ENCODE measurements at regions not wholly inside any gene's neighbourhood (a gene's known extent, or its start where the extent isn't known, plus 50 kb on each side); places are given as distances from the start of the nearest gene placed in this dataset.

DNA sequence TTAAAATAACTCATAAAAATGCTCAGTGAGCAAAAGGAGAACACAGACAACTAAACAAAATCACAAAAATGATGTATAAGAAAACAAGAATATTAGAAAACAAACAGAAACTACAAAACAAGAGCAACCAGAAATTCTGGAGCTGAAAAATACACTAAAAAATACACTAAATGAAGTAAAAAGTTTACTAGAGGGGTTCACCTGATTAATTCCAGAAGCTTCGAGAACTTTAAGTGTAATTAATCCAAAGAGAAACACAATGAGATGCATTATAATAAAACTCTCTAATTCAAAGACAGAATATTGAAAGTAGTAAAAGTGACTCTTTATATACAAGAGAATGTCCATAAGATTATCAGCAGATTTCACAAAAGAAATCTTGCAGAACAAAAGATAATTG lies 558.4 kb downstream of the CCER1 start:
- Histone ChIP-seq H3K9ac (ENCODE audit: low read depth, low read length) (no peak overlapping the region), H3K9me3 (replicated peaks; ENCODE audit: low read length) (no peaks in the 10 kb centered on the region), H3K4me2 (ENCODE audit: low read length) (no peak overlapping the region), H3K4me1 (ENCODE audit: control insufficient read depth, insufficient read depth, low read length) (no peaks in the 10 kb centered on the region), H3K4me3 (ENCODE audit: low read length) (no peak overlapping the region), H3K36me3 (ENCODE audit: insufficient read depth, low read length) (no peaks in the 10 kb centered on the region), H3K27me3 (ENCODE audit: control insufficient read depth, insufficient read depth, low read length) (no peaks in the 10 kb centered on the region)

DNA sequence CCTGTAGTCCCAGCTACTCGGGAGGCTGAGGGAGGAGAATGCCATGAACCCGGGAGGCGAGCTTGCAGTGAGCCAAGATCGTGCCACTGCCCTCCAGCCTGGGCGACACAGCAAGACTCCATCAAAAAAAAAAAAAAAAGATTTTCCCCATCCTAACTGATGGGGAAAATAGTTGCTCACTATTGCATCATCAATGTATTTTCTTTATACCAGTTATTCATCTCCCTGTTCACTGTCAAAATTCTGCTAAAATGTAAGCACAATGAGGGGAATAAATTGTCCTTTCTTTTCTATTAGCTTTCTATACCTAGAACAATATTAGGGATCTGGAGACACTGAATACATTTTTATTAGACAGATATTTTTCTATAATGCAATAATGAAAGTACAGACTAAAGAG lies 561.3 kb downstream of the CCER1 start:
- no peak overlapping the region for H3K4me3 ChIP-seq (ENCODE audit: low read length)
- H3K9me3 ChIP-seq (replicated peaks; ENCODE audit: low read length): no peaks in the 10 kb centered on the region
- no peak overlapping the region for H3K4me2 ChIP-seq (ENCODE audit: low read length)

GRCh38 chr12:90393089-90393488 lies 561.9 kb downstream of the CCER1 start:
- H3K27me3 ChIP-seq (ENCODE audit: control insufficient read depth, insufficient read depth, low read length): no peaks in the 10 kb centered on the region
- H3K4me1 ChIP-seq (ENCODE audit: control insufficient read depth, insufficient read depth, low read length): no peaks in the 10 kb centered on the region
- H3K4me3 ChIP-seq (ENCODE audit: low read length): no peak overlapping the region

More for the DNA sequence above, 561.3 kb downstream of the CCER1 start:
- Histone ChIP-seq H3K4me1 (ENCODE audit: control insufficient read depth, insufficient read depth, low read length) (no peaks in the 10 kb centered on the region), H3K36me3 (ENCODE audit: insufficient read depth, low read length) (no peaks in the 10 kb centered on the region), H3K9ac (ENCODE audit: low read depth, low read length) (no peak overlapping the region), H3K27me3 (ENCODE audit: control insufficient read depth, insufficient read depth, low read length) (no peaks in the 10 kb centered on the region)

DNA sequence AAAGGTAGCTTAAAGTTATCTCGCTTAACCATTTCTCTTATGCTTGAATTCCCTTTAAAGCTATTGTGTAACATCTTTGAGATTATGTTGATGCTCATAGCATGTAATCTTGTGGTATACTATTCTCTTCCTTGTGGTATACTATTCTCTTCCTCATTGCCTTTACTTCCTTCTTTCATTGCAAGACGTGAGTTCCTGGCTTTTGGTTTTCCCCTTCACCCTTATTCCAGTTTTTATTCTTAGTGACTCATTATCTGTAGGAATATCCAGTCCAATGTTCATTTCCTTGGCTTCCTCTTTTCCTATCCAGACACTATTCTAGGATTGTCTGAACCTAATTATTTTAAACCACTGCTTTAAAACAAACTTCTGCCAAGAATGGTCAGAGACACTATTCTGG lies 564.0 kb downstream of the CCER1 start:
- no peaks in the 10 kb centered on the region for H3K27me3 ChIP-seq (ENCODE audit: control insufficient read depth, insufficient read depth, low read length)
- H3K36me3 ChIP-seq (ENCODE audit: insufficient read depth, low read length): no peaks in the 10 kb centered on the region
- H3K4me2 ChIP-seq (ENCODE audit: low read length): no peak overlapping the region
- no peaks in the 10 kb centered on the region for H3K9me3 ChIP-seq (replicated peaks; ENCODE audit: low read length)
- no peak overlapping the region for H3K4me3 ChIP-seq (ENCODE audit: low read length)
- H3K9ac ChIP-seq (ENCODE audit: low read depth, low read length): no peak overlapping the region
- H3K4me1 ChIP-seq (ENCODE audit: control insufficient read depth, insufficient read depth, low read length): no peaks in the 10 kb centered on the region

More at GRCh38 chr12:90393089-90393488, 561.9 kb downstream of the CCER1 start:
- Histone ChIP-seq H3K36me3 (ENCODE audit: insufficient read depth, low read length) (no peaks in the 10 kb centered on the region), H3K4me2 (ENCODE audit: low read length) (no peak overlapping the region), H3K9me3 (replicated peaks; ENCODE audit: low read length) (no peaks in the 10 kb centered on the region), H3K9ac (ENCODE audit: low read depth, low read length) (no peak overlapping the region)

DNA sequence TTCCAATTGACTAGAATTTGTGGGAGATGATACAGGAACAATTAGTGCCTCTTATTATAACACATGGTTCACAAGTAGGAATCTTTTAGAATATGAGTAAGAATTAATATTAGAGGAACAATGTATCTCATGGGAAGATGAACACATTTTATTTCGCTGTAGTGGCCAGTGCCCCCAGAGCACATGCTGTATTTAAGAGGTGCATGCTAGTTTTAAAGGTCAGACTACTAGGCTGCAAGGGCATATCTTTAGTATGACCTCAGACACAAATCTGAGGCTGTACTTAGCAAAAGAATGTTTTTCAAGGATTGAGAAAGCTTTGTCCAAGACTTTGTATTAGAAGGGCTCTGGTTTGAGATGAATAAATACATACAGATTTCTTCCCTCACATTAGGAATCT lies 586.9 kb downstream of the CCER1 start:
- H3K4me3 ChIP-seq (ENCODE audit: low read length): no peak overlapping the region
- H3K4me2 ChIP-seq (ENCODE audit: low read length): no peak overlapping the region
- no peaks in the 10 kb centered on the region for H3K36me3 ChIP-seq (ENCODE audit: insufficient read depth, low read length)
- no peaks in the 10 kb centered on the region for H3K9me3 ChIP-seq (replicated peaks; ENCODE audit: low read length)
- H3K9ac ChIP-seq (ENCODE audit: low read depth, low read length): no peak overlapping the region
- no peaks in the 10 kb centered on the region for H3K27me3 ChIP-seq (ENCODE audit: control insufficient read depth, insufficient read depth, low read length)
- H3K4me1 ChIP-seq (ENCODE audit: control insufficient read depth, insufficient read depth, low read length): no peaks in the 10 kb centered on the region

- no peaks in the 10 kb centered on the region for H3K27me3 ChIP-seq (ENCODE audit: control insufficient read depth, insufficient read depth, low read length)
- no peak overlapping the region for H3K9ac ChIP-seq (ENCODE audit: low read depth, low read length)
- H3K4me2 ChIP-seq (ENCODE audit: low read length): no peak overlapping the region
- no peaks in the 10 kb centered on the region for H3K4me1 ChIP-seq (ENCODE audit: control insufficient read depth, insufficient read depth, low read length)
- no peaks in the 10 kb centered on the region for H3K36me3 ChIP-seq (ENCODE audit: insufficient read depth, low read length)
- H3K9me3 ChIP-seq (replicated peaks; ENCODE audit: low read length): no peaks in the 10 kb centered on the region
- no peak overlapping the region for H3K4me3 ChIP-seq (ENCODE audit: low read length)
Observed at GRCh38 chr12:90366286-90366685, 588.7 kb downstream of the CCER1 start.

GRCh38 chr12:90360300-90360699 lies 594.7 kb downstream of the CCER1 start:
- Histone ChIP-seq H3K4me3 (ENCODE audit: low read length) (no peak overlapping the region), H3K4me1 (ENCODE audit: control insufficient read depth, insufficient read depth, low read length) (no peaks in the 10 kb centered on the region), H3K4me2 (ENCODE audit: low read length) (no peak overlapping the region), H3K36me3 (ENCODE audit: insufficient read depth, low read length) (no peaks in the 10 kb centered on the region), H3K9ac (ENCODE audit: low read depth, low read length) (no peak overlapping the region), H3K9me3 (replicated peaks; ENCODE audit: low read length) (no peaks in the 10 kb centered on the region), H3K27me3 (ENCODE audit: control insufficient read depth, insufficient read depth, low read length) (no peaks in the 10 kb centered on the region)

DNA sequence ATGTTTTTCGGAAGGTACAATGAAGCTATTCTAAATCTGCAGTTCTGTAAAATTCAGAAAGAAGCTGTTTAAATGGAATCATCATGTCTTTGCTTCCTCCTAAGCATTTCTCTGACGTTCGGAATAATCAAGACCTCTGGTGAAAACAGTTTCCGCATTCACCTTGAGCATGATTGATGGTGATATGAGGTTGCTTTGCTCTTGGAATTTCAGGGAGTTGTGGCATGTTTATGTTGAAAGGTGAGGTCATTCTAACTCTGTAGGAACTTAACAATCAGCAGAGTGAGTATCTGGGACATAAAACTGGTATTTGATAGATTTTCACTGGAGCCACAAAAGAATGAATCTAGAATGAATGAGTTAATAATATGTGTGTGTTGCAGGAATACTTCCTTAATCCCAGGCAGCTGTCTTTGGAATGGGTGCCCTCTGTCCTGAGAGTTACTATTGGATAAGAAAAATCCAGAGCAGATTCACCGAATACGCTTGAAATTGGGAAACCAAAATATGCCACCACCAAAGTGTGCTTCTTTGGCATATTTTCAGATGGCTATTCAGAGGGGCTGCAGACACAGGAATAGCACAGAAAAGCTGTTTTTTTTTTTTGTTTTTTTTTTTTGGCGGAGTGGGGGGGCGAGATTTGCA lies 599.1 kb downstream of the CCER1 start:
- H3K27me3 ChIP-seq (ENCODE audit: control insufficient read depth, insufficient read depth, low read length): no peaks in the 10 kb centered on the region
- no peak overlapping the region for H3K9ac ChIP-seq (ENCODE audit: low read depth, low read length)
- H3K4me1 ChIP-seq (ENCODE audit: control insufficient read depth, insufficient read depth, low read length): no peaks in the 10 kb centered on the region

GRCh38 chr12:90343966-90344365 lies 611.0 kb downstream of the CCER1 start:
- H3K4me3 ChIP-seq (ENCODE audit: low read length): no peak overlapping the region
- no peaks in the 10 kb centered on the region for H3K9me3 ChIP-seq (replicated peaks; ENCODE audit: low read length)
- H3K4me1 ChIP-seq (ENCODE audit: control insufficient read depth, insufficient read depth, low read length): no peaks in the 10 kb centered on the region
- no peak overlapping the region for H3K4me2 ChIP-seq (ENCODE audit: low read length)
- H3K36me3 ChIP-seq (ENCODE audit: insufficient read depth, low read length): no peaks in the 10 kb centered on the region
- no peak overlapping the region for H3K9ac ChIP-seq (ENCODE audit: low read depth, low read length)
- H3K27me3 ChIP-seq (ENCODE audit: control insufficient read depth, insufficient read depth, low read length): no peaks in the 10 kb centered on the region

More for the DNA sequence above, 599.1 kb downstream of the CCER1 start:
- Histone ChIP-seq H3K36me3 (ENCODE audit: insufficient read depth, low read length) (no peaks in the 10 kb centered on the region), H3K4me2 (ENCODE audit: low read length) (no peak overlapping the region), H3K9me3 (replicated peaks; ENCODE audit: low read length) (no peaks in the 10 kb centered on the region), H3K4me3 (ENCODE audit: low read length) (no peak overlapping the region)

DNA sequence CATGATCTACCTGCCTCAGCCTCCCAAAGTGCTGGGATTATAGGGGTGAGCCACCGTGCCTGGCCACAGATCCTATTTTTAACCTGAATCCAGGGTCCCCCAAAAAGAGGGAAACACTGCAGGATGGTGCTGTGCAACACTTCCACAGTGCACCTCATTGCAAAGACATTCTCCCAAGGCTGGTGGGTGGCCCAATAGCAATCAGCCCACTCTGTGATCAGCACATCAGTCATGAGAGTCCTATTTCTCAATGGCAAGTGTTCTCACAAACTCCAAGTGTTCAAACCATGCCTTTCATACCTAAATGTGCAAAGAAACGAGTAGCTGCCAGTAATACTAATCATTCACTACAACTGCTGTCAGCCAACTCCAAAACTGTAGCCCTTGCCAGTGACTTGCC lies 612.9 kb downstream of the CCER1 start:
- H3K4me3 ChIP-seq (ENCODE audit: low read length): no peak overlapping the region
- no peak overlapping the region for H3K9ac ChIP-seq (ENCODE audit: low read depth, low read length)
- H3K27me3 ChIP-seq (ENCODE audit: control insufficient read depth, insufficient read depth, low read length): no peaks in the 10 kb centered on the region
- no peaks in the 10 kb centered on the region for H3K36me3 ChIP-seq (ENCODE audit: insufficient read depth, low read length)
- no peaks in the 10 kb centered on the region for H3K4me1 ChIP-seq (ENCODE audit: control insufficient read depth, insufficient read depth, low read length)
- no peaks in the 10 kb centered on the region for H3K9me3 ChIP-seq (replicated peaks; ENCODE audit: low read length)
- H3K4me2 ChIP-seq (ENCODE audit: low read length): no peak overlapping the region

- no peaks in the 10 kb centered on the region for H3K9me3 ChIP-seq (replicated peaks; ENCODE audit: low read length)
- H3K4me3 ChIP-seq (ENCODE audit: low read length): no peak overlapping the region
- no peaks in the 10 kb centered on the region for H3K36me3 ChIP-seq (ENCODE audit: insufficient read depth, low read length)
- H3K27me3 ChIP-seq (ENCODE audit: control insufficient read depth, insufficient read depth, low read length): no peaks in the 10 kb centered on the region
- no peak overlapping the region for H3K9ac ChIP-seq (ENCODE audit: low read depth, low read length)
- no peaks in the 10 kb centered on the region for H3K4me1 ChIP-seq (ENCODE audit: control insufficient read depth, insufficient read depth, low read length)
- no peak overlapping the region for H3K4me2 ChIP-seq (ENCODE audit: low read length)
Observed at GRCh38 chr12:90339837-90340236, 615.1 kb downstream of the CCER1 start.

- no peaks in the 10 kb centered on the region for H3K27me3 ChIP-seq (ENCODE audit: control insufficient read depth, insufficient read depth, low read length)
- H3K36me3 ChIP-seq (ENCODE audit: insufficient read depth, low read length): no peaks in the 10 kb centered on the region
- H3K9ac ChIP-seq (ENCODE audit: low read depth, low read length): no peak overlapping the region
- peaks cover 6% of the 10 kb centered on the region for H3K4me1 ChIP-seq (ENCODE audit: control insufficient read depth, insufficient read depth, low read length)
- no peak overlapping the region for H3K4me2 ChIP-seq (ENCODE audit: low read length)
- no peak overlapping the region for H3K4me3 ChIP-seq (ENCODE audit: low read length)
- H3K9me3 ChIP-seq (replicated peaks; ENCODE audit: low read length): no peaks in the 10 kb centered on the region
Observed at GRCh38 chr12:90338365-90338764, 616.6 kb downstream of the CCER1 start.
